T47D (cell line): ENCODE measurements at regions not wholly inside any gene's neighbourhood (a gene's known extent, or its start where the extent isn't known, plus 50 kb on each side); places are given as distances from the start of the nearest gene placed in this dataset.

Experiments used
- DNase-seq, 2 experiments: peaks; one replicate each; pipeline versions ENCODE4 v3.0.0 to v3.0.0-alpha.2; 2011 to 2012; ENCODE audit warnings: low read depth in 1 of 2, low spot score in 1 of 2
- JUND ChIP-seq: IDR thresholded peaks from 2 replicates; pipeline ENCODE4 v1.6.1; 2012; ENCODE audit warnings: low read depth
- in situ Hi-C: cut with HindIII; loops from 2 replicates; pipeline ENCODE4 v1.10.0; 2016; ENCODE audit warnings: low sequenced_read_pairs, low pct_unique_long_range_greater_than_20kb

DNA sequence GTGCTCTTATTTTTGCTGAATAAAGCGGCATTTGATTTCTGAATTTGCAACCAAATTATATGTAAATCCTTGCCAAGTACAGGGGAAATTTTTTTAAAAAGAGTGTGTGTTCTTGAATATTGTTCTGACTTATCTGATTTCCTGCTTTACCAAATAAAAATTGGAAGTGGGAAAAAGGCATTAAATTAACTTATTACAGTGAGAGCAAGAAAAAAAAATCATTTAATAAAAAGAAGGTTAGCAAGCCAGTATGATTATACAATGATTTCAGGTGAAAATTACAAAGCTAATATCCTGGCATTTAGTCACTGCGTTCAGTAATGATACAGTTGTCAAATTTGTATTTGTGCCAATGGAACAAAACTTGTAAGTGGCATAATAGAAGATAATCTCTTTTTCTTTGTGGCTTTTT is 82.1 kb upstream of the PPARA start:
- no peak for TF ChIP-seq JUND
- DNase-seq, result no peak
- in situ Hi-C loops, result no loop called here

- TF ChIP-seq JUND, result no peak
- in situ Hi-C loops, result no loop called here
- peak in 1 of 2 experiments; percentile 50 for DNase-seq
These were observed 81.5 kb upstream of the PPARA start for GRCh38 chr22:46068593-46069491.

- in situ Hi-C loops, result no loop called here
- no peak for TF ChIP-seq JUND
These were observed 80.7 kb upstream of the PPARA start for GRCh38 chr22:46069521-46070214.

GRCh38 chr22:46070215-46070802 is 80.0 kb upstream of the PPARA start:
- TF ChIP-seq JUND, result no peak
- no peak for DNase-seq
- in situ Hi-C loops, result no loop called here

More at GRCh38 chr22:46069521-46070214, 80.7 kb upstream of the PPARA start:
- peak; percentile 64 to 97 for DNase-seq

DNA sequence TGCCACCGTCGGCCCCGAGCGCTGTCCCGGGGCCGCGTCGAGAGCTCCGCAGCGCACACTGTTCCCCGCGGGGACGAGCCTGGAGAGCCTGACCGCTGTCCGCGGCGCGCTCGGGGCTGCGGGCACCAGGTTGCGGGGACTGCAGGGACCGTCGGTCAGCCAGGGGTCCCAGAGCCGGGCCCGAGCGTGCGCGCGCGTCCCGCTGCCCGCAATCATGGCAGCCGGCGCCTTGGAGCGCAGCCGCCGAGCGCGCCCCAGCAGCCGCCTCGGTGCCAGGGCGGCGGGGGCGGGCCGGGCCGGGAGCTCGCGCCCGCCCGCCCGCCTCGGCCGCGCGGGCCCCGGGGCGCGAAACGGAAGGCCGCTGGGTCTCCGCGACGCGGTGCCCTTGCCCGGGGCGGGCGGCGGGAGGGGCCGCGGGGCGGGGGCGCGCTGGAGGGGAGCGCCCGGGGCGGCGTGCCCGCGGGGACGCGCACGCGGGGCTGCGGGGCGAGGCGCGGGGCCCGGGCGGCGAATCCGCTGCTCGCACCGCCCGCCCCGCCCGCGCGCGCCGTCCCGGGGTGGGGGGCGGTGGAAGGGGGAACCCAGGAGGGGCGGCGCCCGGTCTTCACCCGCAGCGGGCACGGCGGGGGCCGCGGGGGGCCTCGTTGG is 79.4 kb upstream of the PPARA start:
- no peak for TF ChIP-seq JUND
- in situ Hi-C loops, result no loop called here
- peak in 1 of 2 experiments; percentile 62 for DNase-seq

DNA sequence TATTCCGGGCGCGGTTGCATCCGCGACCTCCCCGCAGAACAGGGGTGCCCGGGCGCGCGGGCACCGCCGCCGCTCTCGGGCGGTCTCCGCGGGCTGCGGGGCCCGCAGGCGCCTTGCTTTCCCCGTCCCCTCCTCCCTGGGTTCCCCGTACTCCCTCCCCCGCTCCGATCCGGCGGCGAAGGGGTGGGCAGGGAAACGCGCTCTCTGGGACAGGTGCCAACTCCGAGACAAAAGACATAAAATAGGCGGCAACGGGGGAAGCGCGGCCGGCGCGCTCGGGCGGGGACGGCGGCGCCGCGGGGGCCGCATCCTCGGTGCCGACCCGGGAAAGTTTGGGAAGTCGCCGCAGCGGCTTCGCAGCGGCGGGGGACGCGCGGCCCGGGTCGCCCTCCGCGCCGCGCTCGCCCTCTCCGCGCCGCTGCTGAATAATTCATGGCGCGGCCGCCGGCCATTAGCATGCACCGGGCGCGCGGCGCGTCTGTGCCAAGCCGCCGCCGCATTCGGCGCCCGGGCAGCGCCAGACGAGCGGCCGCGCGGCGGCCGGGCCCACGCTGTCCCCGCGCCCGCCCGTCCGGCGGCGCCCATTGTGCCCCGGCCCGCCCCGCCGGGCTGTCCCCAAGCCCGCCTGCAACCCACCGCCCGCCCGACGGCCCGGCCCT is 78.7 kb upstream of the PPARA start:
- peak; percentile 54 to 96 for DNase-seq
- no peak for TF ChIP-seq JUND
- in situ Hi-C loops, result no loop called here

DNA sequence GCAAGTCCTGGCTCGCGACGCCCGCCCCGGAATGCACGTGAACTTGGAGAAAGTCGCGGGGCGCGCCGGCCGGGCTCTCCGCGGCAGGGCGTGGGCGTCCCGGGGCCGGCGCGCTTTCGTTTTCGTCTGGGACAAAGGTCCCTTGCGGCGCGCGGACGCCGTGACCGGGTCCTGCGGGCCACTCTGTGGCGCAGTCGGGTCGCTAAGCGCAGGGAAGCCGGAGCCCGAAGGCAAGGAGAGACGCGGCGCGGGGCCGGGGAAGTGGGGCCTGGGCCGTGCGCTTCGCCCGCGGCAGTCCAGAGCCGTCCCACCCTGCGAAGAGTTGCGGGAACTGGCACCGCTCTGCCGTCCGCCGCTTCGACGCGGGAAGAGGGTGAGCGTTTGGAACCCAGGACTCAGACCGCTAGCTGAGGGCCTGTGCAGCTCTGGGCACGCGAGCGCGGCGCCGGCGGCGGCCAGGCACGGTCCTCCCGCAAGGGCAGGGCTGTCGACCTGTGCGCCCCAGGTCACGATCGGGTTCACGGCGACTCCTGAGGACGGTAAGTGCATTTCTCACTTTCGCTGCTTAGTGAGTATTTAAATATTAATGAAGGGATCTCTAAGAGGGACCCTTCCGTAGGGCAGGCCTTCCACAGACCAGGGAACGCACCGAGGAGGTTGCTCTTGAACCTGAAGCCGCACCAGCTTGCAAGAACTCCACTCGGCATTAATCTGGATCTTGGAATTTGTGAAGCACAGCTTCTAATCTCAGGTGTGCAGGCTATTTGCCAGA is 78.0 kb upstream of the PPARA start:
- in situ Hi-C loops, result no loop called here

DNA sequence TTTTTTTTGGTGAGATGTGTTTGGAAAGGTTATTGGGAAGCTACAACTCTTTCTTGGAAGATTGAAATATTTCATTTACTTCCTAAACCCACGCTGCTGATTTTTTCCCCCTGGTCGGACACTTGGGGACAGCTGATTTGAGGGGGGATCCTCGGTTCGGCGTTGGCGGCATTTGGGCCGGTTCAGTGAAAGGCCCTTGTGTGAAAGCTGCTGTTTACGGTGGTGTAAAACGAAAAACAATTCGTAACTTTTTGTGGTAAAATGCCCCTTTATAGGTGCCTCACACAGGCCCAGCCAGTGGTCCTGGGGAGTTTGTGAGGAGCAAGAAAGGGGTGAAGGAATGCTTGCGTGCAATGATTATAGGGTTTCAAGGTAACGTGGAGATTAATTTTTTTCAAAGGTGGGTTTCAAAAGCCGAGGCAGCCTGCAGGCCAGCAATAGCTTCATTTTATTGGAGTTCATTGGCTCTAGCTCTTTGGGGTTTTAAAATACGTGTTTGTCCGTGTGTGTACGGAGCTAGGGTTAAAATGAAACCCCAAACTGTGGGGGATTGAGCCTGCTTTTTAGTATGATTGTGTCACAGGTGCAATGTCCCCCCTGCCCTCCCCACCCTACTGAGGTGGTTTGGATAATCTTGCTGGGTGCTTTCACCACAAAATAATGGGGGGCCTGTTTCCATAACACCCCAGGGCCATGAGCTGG is 77.2 kb upstream of the PPARA start:
- no peak for TF ChIP-seq JUND
- in situ Hi-C loops, result no loop called here
- no peak for DNase-seq

More for the DNA sequence above, 78.0 kb upstream of the PPARA start:
- TF ChIP-seq JUND, result no peak
- peak in 1 of 2 experiments; percentile 41 for DNase-seq

DNA sequence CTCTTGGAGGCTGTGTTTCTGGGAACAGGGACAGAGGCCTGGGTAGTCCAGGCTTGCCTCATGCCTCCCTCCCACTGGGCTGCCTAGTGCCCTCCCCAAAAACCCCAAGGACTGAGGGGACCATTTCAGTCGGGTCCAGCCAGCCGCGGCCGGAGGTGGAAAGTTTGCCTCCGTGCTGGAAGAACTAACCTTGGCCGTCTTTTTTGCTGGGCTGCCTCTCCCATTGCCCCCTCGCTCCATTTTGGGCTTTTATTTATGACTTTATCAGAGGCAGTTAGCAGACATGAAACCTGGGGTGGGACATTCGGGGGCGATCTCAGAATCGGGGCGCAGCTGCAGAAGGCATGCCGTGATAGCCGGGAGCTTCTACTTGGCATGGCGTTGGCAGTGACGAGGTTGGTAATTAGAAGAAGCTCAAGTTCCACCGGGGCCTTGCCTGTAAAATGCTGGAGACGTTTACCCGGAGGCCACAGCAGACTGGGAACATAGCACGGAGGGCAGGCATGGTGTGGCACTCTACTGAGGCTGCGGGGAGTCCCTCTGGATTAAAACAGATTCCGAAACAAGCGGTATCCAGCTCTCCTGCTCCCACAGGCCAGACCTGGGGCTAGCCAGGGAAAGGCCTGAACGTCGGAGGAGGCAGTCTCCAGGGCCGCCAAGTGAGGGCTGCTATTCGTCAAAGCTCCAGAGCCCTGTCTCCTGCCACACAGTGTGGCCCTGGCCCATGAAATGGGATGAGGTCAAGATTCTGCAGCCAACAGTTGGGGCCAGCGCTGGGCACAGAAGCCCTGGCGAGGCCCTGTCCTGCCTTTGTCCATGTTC is 76.4 kb upstream of the PPARA start:
- peak in 1 of 2 experiments; percentile 62 for DNase-seq
- in situ Hi-C loops, result no loop called here
- no peak for TF ChIP-seq JUND
